ENCODE measurements at regions not wholly inside any gene's neighbourhood (a gene's known extent, or its start where the extent isn't known, plus 50 kb on each side); places are given as distances from the start of the nearest gene placed in this dataset.

- no peak for DNase-seq (ENCODE audit: low read depth)
- no peak overlapping the region for H3K4me3 ChIP-seq (ENCODE audit: low read depth, low read length)
These were observed 246.4 kb upstream of the BLID start for GRCh38 chr11:122362381-122362780.

- no peak overlapping the region for H3K4me3 ChIP-seq (ENCODE audit: low read depth, low read length)
These were observed 244.9 kb upstream of the BLID start for GRCh38 chr11:122360875-122361274.

GRCh38 chr11:122359081-122359571 lies 243.1 kb upstream of the BLID start:
- no peak overlapping the region for H3K4me3 ChIP-seq (ENCODE audit: low read depth, low read length)
- DNase-seq (ENCODE audit: low read depth): no peak

More at GRCh38 chr11:122360875-122361274, 244.9 kb upstream of the BLID start:
- no peak for DNase-seq (ENCODE audit: low read depth)

- DNase-seq (ENCODE audit: low read depth): no peak
- no peak overlapping the region for H3K4me3 ChIP-seq (ENCODE audit: low read depth, low read length)
These were observed 242.3 kb upstream of the BLID start for GRCh38 chr11:122358292-122358691.

- H3K4me3 ChIP-seq (ENCODE audit: low read depth, low read length): no peak overlapping the region
- no peak for DNase-seq (ENCODE audit: low read depth)
These were observed 240.0 kb upstream of the BLID start for GRCh38 chr11:122355968-122356367.

- H3K4me3 ChIP-seq (ENCODE audit: low read depth, low read length): no peak overlapping the region
- DNase-seq (ENCODE audit: low read depth): no peak
These were observed 238.1 kb upstream of the BLID start for GRCh38 chr11:122354025-122354697.

GRCh38 chr11:122353561-122353960 lies 237.5 kb upstream of the BLID start:
- H3K4me3 ChIP-seq (ENCODE audit: low read depth, low read length): no peak overlapping the region
- DNase-seq (ENCODE audit: low read depth): no peak

- no peak overlapping the region for H3K4me3 ChIP-seq (ENCODE audit: low read depth, low read length)
- DNase-seq (ENCODE audit: low read depth): no peak
These were observed 232.8 kb upstream of the BLID start for GRCh38 chr11:122348659-122349409.

GRCh38 chr11:122346006-122346405 lies 230.0 kb upstream of the BLID start:
- DNase-seq (ENCODE audit: low read depth): no peak

GRCh38 chr11:122345586-122345985 lies 229.6 kb upstream of the BLID start:
- no peak for DNase-seq (ENCODE audit: low read depth)
- H3K4me3 ChIP-seq (ENCODE audit: low read depth, low read length): no peak overlapping the region

More at GRCh38 chr11:122346006-122346405, 230.0 kb upstream of the BLID start:
- H3K4me3 ChIP-seq (ENCODE audit: low read depth, low read length): no peak overlapping the region

GRCh38 chr11:122344215-122344614 lies 228.2 kb upstream of the BLID start:
- peak; percentile 46 for DNase-seq (ENCODE audit: low read depth)
- no peak overlapping the region for H3K4me3 ChIP-seq (ENCODE audit: low read depth, low read length)

- no peak for DNase-seq (ENCODE audit: low read depth)
- H3K4me3 ChIP-seq (ENCODE audit: low read depth, low read length): no peak overlapping the region
These were observed 227.2 kb upstream of the BLID start for GRCh38 chr11:122343210-122343609.

GRCh38 chr11:122342089-122342744 lies 226.2 kb upstream of the BLID start:
- no peak for DNase-seq (ENCODE audit: low read depth)
- no peak overlapping the region for H3K4me3 ChIP-seq (ENCODE audit: low read depth, low read length)

GRCh38 chr11:122341477-122341876 lies 225.5 kb upstream of the BLID start:
- no peak for DNase-seq (ENCODE audit: low read depth)

GRCh38 chr11:122340607-122341290 lies 224.7 kb upstream of the BLID start:
- H3K4me3 ChIP-seq (ENCODE audit: low read depth, low read length): no peak overlapping the region
- no peak for DNase-seq (ENCODE audit: low read depth)

More at GRCh38 chr11:122341477-122341876, 225.5 kb upstream of the BLID start:
- H3K4me3 ChIP-seq (ENCODE audit: low read depth, low read length): no peak overlapping the region

- DNase-seq (ENCODE audit: low read depth): no peak
- H3K4me3 ChIP-seq (ENCODE audit: low read depth, low read length): no peak overlapping the region
These were observed 223.5 kb upstream of the BLID start for GRCh38 chr11:122339436-122340060.

GRCh38 chr11:122337704-122338103 lies 221.7 kb upstream of the BLID start:
- no peak overlapping the region for H3K4me3 ChIP-seq (ENCODE audit: low read depth, low read length)
- DNase-seq (ENCODE audit: low read depth): no peak

GRCh38 chr11:122337241-122337640 lies 221.2 kb upstream of the BLID start:
- no peak for DNase-seq (ENCODE audit: low read depth)
- H3K4me3 ChIP-seq (ENCODE audit: low read depth, low read length): no peak overlapping the region

GRCh38 chr11:122336706-122337105 lies 220.7 kb upstream of the BLID start:
- no peak for DNase-seq (ENCODE audit: low read depth)

More at GRCh38 chr11:122336706-122337105, 220.7 kb upstream of the BLID start:
- no peak overlapping the region for H3K4me3 ChIP-seq (ENCODE audit: low read depth, low read length)
